ENCODE measurements at regions not wholly inside any gene's neighbourhood (a gene's known extent, or its start where the extent isn't known, plus 50 kb on each side); places are given as distances from the start of the nearest gene placed in this dataset.

DNA sequence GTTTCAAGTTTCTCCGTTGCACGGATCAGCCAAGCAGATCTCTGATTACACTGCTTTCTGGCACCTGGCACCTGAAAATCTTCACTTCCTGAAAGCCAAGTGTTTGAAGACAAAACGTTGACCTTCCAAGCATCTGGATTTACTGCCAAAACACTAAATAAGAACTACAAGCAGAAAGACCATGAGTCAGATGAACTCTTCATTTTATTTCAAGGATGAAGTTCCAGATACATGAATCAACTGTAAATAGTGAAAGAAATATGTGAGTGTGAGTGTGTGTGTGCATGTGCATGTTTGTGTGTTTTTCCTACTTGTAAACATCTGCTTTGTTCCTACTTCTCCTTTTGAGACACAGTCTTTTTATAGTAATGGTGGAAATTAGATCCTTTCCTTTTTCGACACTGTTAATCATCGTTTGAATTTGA is 60.0 kb upstream of the DTNA start:
- no peak overlapping the region for H3K4me3 ChIP-seq
- peaks cover 2% of the 10 kb centered on the region for H3K4me1 ChIP-seq (ENCODE audit: insufficient read depth)
- 19 to 24% (median 22%) methylated on average over 5 of the region's 5 CpGs for WGBS, 3 donors
- no peaks in the 10 kb centered on the region for H3K9me3 ChIP-seq
- TF ChIP-seq EP300 (IDR thresholded peaks at IDR 0.05) (no peak), POLR2A (IDR thresholded peaks at IDR 0.05) (no peak)
- TF ChIP-seq, protein P1, sequence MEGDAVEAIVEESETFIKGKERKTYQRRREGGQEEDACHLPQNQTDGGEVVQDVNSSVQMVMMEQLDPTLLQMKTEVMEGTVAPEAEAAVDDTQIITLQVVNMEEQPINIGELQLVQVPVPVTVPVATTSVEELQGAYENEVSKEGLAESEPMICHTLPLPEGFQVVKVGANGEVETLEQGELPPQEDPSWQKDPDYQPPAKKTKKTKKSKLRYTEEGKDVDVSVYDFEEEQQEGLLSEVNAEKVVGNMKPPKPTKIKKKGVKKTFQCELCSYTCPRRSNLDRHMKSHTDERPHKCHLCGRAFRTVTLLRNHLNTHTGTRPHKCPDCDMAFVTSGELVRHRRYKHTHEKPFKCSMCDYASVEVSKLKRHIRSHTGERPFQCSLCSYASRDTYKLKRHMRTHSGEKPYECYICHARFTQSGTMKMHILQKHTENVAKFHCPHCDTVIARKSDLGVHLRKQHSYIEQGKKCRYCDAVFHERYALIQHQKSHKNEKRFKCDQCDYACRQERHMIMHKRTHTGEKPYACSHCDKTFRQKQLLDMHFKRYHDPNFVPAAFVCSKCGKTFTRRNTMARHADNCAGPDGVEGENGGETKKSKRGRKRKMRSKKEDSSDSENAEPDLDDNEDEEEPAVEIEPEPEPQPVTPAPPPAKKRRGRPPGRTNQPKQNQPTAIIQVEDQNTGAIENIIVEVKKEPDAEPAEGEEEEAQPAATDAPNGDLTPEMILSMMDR (IDR thresholded peaks at IDR 0.05), result no peak
- no peak overlapping the region for H3K27ac ChIP-seq
- H3K36me3 ChIP-seq, result no peaks in the 10 kb centered on the region
- H3K27me3 ChIP-seq, result no peaks in the 10 kb centered on the region
- intact Hi-C loops (cut with DNase I), result loop anchor here in 1 of 4 donors (10.0 kb wide), 1 partner anchor 55 kb away; no protein-coding TSS in a partner anchor
- DNase-seq, result no peak

DNA sequence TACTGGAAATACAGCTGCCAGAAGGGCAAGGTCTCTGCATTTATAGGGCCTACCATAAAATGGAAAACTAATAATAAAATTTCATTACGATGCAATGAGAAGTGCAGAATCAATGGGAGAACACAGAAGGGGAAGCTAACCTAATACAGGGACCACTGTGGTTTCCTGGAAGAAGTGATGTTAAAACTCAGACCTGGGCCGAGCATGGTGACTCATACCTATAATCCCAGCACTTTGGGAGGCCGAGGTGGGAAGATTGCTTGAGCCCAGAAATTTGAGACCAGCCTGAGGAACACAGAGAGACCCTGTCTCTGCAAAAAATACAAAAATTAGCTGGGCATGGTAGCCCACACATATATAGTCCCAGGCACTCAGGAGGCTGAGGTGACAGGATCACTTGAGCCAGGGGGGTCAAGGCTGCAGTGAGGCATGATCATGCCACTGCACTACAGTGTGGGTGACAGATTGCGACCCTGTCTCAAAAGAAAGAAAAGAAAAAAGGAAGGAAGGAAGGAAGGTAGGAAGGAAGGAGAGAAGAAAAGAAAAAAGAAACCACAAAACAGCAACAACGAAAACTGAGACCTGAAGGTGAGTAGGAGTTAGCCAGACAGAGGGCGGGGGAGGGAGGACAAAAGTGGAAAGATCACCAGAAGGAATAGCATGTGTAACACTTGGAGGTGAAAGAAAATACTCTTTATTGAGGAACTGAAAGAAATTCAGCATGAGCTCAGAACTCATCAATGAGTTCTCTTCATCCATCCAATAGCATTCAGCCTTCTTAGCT is 58.3 kb upstream of the DTNA start:
- DNase-seq, result no peak
- Histone ChIP-seq H3K27me3 (no peaks in the 10 kb centered on the region), H3K4me1 (ENCODE audit: insufficient read depth) (peaks cover 2% of the 10 kb centered on the region), H3K27ac (no peak overlapping the region), H3K36me3 (no peaks in the 10 kb centered on the region), H3K4me3 (no peak overlapping the region), H3K9me3 (no peaks in the 10 kb centered on the region)
- intact Hi-C loops (cut with DNase I), result loop anchor here in 1 of 4 donors (10.0 kb wide), 1 partner anchor 53 kb away; no protein-coding TSS in a partner anchor
- WGBS, 3 donors, result 88 to 90% (median 88%) methylated on average over 6 of the region's 6 CpGs
- TF ChIP-seq, protein P1 (IDR thresholded peaks at IDR 0.05), result no peak
- TF ChIP-seq EP300 (IDR thresholded peaks at IDR 0.05), result no peak
- no peak for TF ChIP-seq POLR2A (IDR thresholded peaks at IDR 0.05)

DNA sequence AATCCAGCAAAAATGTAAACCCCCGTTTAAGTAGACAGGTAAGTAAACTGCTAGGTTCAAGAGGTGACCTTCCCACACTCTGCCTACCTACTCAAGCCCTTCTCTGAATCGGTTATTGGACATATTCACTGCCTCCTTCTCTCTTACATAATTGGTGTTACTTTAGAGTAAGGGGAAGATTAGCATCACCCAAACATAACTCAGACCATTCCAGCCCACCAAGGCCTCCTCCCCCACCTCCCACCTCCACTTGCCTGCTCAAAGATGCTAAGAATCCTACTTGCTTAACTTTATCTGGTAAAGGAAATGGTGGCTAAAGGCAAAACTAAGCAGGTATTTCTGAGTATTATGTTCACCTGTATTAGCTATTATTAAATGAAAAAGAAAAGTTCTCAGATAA is 55.0 kb upstream of the DTNA start:
- peaks cover 3% of the 10 kb centered on the region for H3K4me1 ChIP-seq (ENCODE audit: insufficient read depth)
- intact Hi-C loops (cut with DNase I), result loop anchor here in 1 of 4 donors (10.0 kb wide), 1 partner anchor 50 kb away; no protein-coding TSS in a partner anchor
- H3K27ac ChIP-seq, result no peak overlapping the region

DNA sequence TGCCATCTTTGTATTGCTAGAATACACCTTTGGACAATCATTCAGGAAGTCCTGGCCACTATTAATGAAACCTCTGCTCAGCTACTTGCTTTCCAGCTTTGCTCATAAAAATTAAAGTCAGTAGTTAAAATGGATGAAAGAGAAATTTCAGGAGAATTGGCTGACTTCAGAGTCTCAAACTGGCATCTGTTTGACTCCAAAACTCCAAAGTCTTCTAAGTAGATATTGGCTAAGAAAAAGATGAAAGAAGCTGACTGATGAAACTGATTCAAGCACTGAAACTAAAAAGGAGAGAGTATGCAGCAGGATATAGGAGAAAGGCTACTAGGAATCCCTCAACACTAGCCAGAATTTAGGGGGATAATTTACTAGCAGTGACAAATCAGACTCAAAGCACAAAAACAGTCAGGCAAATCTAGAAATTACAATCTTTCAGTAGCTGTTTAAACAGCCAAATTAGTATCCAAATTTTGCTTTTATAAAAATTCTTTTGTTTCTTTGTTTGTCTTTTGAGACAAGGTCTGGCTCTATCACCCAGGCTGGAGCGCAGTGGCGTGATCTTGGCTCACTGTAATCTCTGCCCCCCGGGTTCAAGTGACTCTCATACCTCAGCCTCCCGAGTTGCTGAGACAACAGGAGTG is 52.1 kb upstream of the DTNA start:
- no peak overlapping the region for H3K27ac ChIP-seq
- TF ChIP-seq POLR2A (IDR thresholded peaks at IDR 0.05), result no peak
- no peak for TF ChIP-seq EP300 (IDR thresholded peaks at IDR 0.05)
- TF ChIP-seq, protein P1 (IDR thresholded peaks at IDR 0.05), result no peak
- no peaks in the 10 kb centered on the region for H3K27me3 ChIP-seq
- peaks cover 3% of the 10 kb centered on the region for H3K4me1 ChIP-seq (ENCODE audit: insufficient read depth)
- no peaks in the 10 kb centered on the region for H3K9me3 ChIP-seq
- intact Hi-C loops (cut with DNase I), result loop anchor here in 1 of 4 donors (10.0 kb wide), 1 partner anchor 47 kb away; no protein-coding TSS in a partner anchor
- H3K36me3 ChIP-seq, result no peaks in the 10 kb centered on the region
- no peak overlapping the region for H3K4me3 ChIP-seq
- no peak for DNase-seq
- 53 to 74% (median 61%) methylated on average over 4 of the region's 4 CpGs for WGBS, 3 donors

More for the DNA sequence above, 55.0 kb upstream of the DTNA start:
- no peak for DNase-seq
- Histone ChIP-seq H3K27me3 (no peaks in the 10 kb centered on the region), H3K4me3 (no peak overlapping the region), H3K9me3 (no peaks in the 10 kb centered on the region), H3K36me3 (no peaks in the 10 kb centered on the region)
- TF ChIP-seq POLR2A (IDR thresholded peaks at IDR 0.05) (no peak), EP300 (IDR thresholded peaks at IDR 0.05) (no peak)
- TF ChIP-seq, protein P1 (IDR thresholded peaks at IDR 0.05), result no peak
- WGBS, 3 donors, result 85 to 87% (median 85%) methylated on average over 2 of the region's 2 CpGs
